ENCODE measurements at regions not wholly inside any gene's neighbourhood (a gene's known extent, or its start where the extent isn't known, plus 50 kb on each side); places are given as distances from the start of the nearest gene placed in this dataset.

DNA sequence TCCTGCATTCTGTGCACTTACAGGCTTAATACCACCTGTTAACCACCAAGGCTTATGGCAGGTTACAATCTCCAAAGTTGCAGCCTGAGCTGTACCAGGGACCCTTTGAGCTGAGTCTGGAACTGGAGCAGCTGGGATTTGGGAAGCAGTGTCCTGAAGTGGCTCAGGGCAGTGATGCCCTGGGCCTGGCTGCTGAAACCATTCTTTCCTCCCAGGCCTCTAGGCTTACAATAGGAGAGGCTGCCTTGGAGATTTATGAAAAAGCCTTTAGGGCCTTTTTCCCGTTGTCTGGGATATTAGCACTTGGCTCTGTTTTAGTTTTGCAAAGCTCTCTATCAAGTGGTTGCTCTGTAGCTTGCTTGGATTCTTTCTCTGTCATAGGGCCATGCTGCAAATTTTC is 154.3 kb upstream of the CASK start:
- no peak overlapping the region for H3K4me3 ChIP-seq
- H3K27ac ChIP-seq = no peak overlapping the region
- intact Hi-C loops (cut with DNase I; ENCODE audit: low total_unique reads) (no loop called here), in situ Hi-C loops (cut with MboI; ENCODE audit: low sequenced_read_pairs in 4 of 4) (no loop called here)
- no peak for ATAC-seq
- H3K9me3 ChIP-seq = no peaks in the 10 kb centered on the region
- no peak for DNase-seq
- no peaks in the 10 kb centered on the region for H3K36me3 ChIP-seq
- no peaks in the 10 kb centered on the region for H3K27me3 ChIP-seq
- no peaks in the 10 kb centered on the region for H3K4me1 ChIP-seq
- TF ChIP-seq POLR2A (IDR thresholded peaks at IDR 0.05) (no peak), CTCF (IDR thresholded peaks at IDR 0.05 in 4 of 5, conservative IDR thresholded peaks at IDR 0.05 in 1 of 5) (no peak)

DNA sequence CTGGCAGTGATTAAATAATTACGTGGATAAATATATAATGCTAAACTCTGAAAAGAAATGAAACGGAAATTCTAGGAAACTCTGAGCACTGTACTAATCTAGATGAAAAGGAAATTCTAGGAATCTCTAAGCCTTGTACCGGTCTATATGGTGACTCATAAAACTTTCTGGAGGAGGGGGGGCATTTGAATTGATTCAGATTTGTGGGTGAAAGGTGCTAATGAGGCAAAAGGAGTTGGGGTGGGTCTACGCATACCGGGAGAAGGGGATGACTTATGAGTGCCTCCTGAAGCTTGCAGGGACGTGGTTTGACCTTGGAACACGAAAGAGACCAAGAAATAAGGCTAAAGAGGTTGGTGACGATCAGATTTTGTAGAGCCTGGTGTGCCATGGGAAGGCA is 151.7 kb upstream of the CASK start:
- Histone ChIP-seq H3K27ac (no peak overlapping the region), H3K36me3 (no peaks in the 10 kb centered on the region), H3K27me3 (no peaks in the 10 kb centered on the region), H3K4me3 (no peak overlapping the region), H3K9me3 (no peaks in the 10 kb centered on the region), H3K4me1 (no peaks in the 10 kb centered on the region)
- in situ Hi-C loops (cut with MboI; ENCODE audit: low sequenced_read_pairs in 4 of 4) = no loop called here
- DNase-seq (no peak), ATAC-seq (no peak)
- intact Hi-C loops (cut with DNase I; ENCODE audit: low total_unique reads) = no loop called here
- TF ChIP-seq POLR2A (IDR thresholded peaks at IDR 0.05) = no peak
- TF ChIP-seq CTCF (IDR thresholded peaks at IDR 0.05 in 4 of 5, conservative IDR thresholded peaks at IDR 0.05 in 1 of 5) = no peak

- H3K27me3 ChIP-seq = no peaks in the 10 kb centered on the region
- no peak for ATAC-seq
- H3K4me1 ChIP-seq = no peaks in the 10 kb centered on the region
- no peak overlapping the region for H3K27ac ChIP-seq
- no peaks in the 10 kb centered on the region for H3K9me3 ChIP-seq
- DNase-seq = no peak
- intact Hi-C loops (cut with DNase I; ENCODE audit: low total_unique reads) (no loop called here), in situ Hi-C loops (cut with MboI; ENCODE audit: low sequenced_read_pairs in 4 of 4) (no loop called here)
- H3K4me3 ChIP-seq = no peak overlapping the region
- TF ChIP-seq CTCF (IDR thresholded peaks at IDR 0.05 in 4 of 5, conservative IDR thresholded peaks at IDR 0.05 in 1 of 5) = no peak
- H3K36me3 ChIP-seq = no peaks in the 10 kb centered on the region
Observed at GRCh38 chrX:42073448-42073847, 150.1 kb upstream of the CASK start.

DNA sequence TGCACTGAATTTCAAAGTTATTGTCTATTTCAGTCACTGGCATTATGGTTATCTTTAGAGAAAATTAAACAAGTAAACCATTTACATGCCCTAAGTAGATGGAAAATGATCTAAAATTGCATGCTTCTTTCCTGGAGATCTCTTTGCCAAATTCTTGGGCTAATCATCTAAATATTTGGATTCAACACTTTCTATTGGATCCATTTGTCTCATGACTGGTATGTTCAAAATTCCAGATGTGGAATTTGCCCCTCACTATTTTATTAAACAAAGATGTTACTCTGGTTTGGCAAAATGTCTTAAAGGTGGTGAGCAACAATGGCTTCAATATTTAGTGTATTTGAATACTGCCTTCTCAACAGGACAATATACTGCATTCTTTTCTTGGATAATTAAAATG is 147.5 kb upstream of the CASK start:
- intact Hi-C loops (cut with DNase I; ENCODE audit: low total_unique reads) = no loop called here
- ATAC-seq (no peak), DNase-seq (no peak)
- TF ChIP-seq POLR2A (IDR thresholded peaks at IDR 0.05) = no peak
- no peak for TF ChIP-seq CTCF (IDR thresholded peaks at IDR 0.05 in 4 of 5, conservative IDR thresholded peaks at IDR 0.05 in 1 of 5)
- H3K9me3 ChIP-seq = no peaks in the 10 kb centered on the region
- in situ Hi-C loops (cut with MboI; ENCODE audit: low sequenced_read_pairs in 4 of 4) = no loop called here
- no peaks in the 10 kb centered on the region for H3K4me1 ChIP-seq
- H3K4me3 ChIP-seq = no peak overlapping the region
- peaks cover 0 to 7% (median 0%) of the 10 kb centered on the region in 3 donors for H3K27me3 ChIP-seq
- no peak overlapping the region for H3K27ac ChIP-seq
- no peaks in the 10 kb centered on the region for H3K36me3 ChIP-seq

- Histone ChIP-seq H3K4me1 (no peaks in the 10 kb centered on the region), H3K9me3 (no peaks in the 10 kb centered on the region), H3K27me3 (no peaks in the 10 kb centered on the region), H3K27ac (no peak overlapping the region), H3K36me3 (no peaks in the 10 kb centered on the region), H3K4me3 (no peak overlapping the region)
- DNase-seq = no peak
- TF ChIP-seq CTCF (IDR thresholded peaks at IDR 0.05 in 4 of 5, conservative IDR thresholded peaks at IDR 0.05 in 1 of 5) (no peak), POLR2A (IDR thresholded peaks at IDR 0.05) (no peak)
- ATAC-seq = no peak
- intact Hi-C loops (cut with DNase I; ENCODE audit: low total_unique reads) = no loop called here
- in situ Hi-C loops (cut with MboI; ENCODE audit: low sequenced_read_pairs in 4 of 4) = no loop called here
Observed at GRCh38 chrX:42054256-42054655, 130.9 kb upstream of the CASK start.
